ENCODE measurements at regions not wholly inside any gene's neighbourhood (a gene's known extent, or its start where the extent isn't known, plus 50 kb on each side); places are given as distances from the start of the nearest gene placed in this dataset.

DNA sequence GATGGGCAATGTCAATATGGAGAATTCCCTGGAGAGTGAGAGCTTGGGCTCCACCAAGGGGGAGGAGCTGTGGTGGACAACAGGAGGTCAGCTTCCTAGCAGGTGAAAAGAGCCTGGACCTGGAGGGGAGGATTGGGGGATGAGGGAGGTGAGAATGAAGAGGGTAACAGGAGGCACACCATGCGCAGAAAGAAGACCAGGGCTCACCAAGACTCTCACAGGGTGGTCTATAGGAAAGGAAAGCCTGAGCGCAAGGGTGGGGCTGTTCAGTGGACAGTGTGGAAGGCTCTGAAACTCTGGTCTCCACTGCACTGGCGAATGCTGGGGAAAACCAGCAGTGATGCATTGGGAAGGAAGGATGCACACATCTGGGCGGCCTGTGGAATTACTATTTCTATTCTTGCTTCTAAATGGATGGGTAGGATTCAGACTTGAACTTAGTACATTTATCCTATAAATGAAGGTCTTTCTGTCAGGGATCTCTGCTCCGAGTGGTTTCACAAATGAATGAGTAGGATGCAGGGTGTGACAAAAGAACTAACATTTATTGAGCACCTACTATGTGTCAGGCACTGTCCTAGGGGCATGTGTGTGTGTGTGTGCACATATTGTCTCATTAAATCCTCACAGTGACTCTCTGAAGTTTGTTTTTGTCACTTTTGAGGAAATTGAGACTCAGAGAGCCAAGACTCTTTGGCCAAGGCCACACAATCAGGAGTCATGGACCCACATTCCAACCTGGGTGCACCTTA is 152.7 kb downstream of the CD83 start:
- TF ChIP-seq, protein P1, sequence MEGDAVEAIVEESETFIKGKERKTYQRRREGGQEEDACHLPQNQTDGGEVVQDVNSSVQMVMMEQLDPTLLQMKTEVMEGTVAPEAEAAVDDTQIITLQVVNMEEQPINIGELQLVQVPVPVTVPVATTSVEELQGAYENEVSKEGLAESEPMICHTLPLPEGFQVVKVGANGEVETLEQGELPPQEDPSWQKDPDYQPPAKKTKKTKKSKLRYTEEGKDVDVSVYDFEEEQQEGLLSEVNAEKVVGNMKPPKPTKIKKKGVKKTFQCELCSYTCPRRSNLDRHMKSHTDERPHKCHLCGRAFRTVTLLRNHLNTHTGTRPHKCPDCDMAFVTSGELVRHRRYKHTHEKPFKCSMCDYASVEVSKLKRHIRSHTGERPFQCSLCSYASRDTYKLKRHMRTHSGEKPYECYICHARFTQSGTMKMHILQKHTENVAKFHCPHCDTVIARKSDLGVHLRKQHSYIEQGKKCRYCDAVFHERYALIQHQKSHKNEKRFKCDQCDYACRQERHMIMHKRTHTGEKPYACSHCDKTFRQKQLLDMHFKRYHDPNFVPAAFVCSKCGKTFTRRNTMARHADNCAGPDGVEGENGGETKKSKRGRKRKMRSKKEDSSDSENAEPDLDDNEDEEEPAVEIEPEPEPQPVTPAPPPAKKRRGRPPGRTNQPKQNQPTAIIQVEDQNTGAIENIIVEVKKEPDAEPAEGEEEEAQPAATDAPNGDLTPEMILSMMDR (IDR thresholded peaks at IDR 0.05) = no peak
- TF ChIP-seq, protein P2, sequence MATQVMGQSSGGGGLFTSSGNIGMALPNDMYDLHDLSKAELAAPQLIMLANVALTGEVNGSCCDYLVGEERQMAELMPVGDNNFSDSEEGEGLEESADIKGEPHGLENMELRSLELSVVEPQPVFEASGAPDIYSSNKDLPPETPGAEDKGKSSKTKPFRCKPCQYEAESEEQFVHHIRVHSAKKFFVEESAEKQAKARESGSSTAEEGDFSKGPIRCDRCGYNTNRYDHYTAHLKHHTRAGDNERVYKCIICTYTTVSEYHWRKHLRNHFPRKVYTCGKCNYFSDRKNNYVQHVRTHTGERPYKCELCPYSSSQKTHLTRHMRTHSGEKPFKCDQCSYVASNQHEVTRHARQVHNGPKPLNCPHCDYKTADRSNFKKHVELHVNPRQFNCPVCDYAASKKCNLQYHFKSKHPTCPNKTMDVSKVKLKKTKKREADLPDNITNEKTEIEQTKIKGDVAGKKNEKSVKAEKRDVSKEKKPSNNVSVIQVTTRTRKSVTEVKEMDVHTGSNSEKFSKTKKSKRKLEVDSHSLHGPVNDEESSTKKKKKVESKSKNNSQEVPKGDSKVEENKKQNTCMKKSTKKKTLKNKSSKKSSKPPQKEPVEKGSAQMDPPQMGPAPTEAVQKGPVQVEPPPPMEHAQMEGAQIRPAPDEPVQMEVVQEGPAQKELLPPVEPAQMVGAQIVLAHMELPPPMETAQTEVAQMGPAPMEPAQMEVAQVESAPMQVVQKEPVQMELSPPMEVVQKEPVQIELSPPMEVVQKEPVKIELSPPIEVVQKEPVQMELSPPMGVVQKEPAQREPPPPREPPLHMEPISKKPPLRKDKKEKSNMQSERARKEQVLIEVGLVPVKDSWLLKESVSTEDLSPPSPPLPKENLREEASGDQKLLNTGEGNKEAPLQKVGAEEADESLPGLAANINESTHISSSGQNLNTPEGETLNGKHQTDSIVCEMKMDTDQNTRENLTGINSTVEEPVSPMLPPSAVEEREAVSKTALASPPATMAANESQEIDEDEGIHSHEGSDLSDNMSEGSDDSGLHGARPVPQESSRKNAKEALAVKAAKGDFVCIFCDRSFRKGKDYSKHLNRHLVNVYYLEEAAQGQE (IDR thresholded peaks at IDR 0.05; ENCODE audit: insufficient read depth in 1 of 2, low read depth in 2 of 2, low read length in 1 of 2) = no peak
- TF ChIP-seq TCF7L2 (IDR thresholded peaks at IDR 0.05; ENCODE audit: low read depth, low read length) (no peak), POLR2AphosphoS5 (IDR thresholded peaks at IDR 0.05; ENCODE audit: low read depth, low read length) (no peak)
